Choroid plexus epithelial cell (primary cell): ENCODE measurements at regions not wholly inside any gene's neighbourhood (a gene's known extent, or its start where the extent isn't known, plus 50 kb on each side); places are given as distances from the start of the nearest gene placed in this dataset.

ENCODE experiments used
- DNase-seq: peaks from one replicate; pipeline ENCODE4 v3.0.0-alpha.2; 2010; ENCODE audit warnings: low read depth
- H3K4me3 ChIP-seq: 2 replicates; pipeline ENCODE4 v1.5.1; 2011; ENCODE audit warnings: low read depth, mild to moderate bottlenecking, control low read depth, low read length, moderate library complexity
- TF ChIP-seq, protein P1 (sequence below): conservative IDR thresholded peaks from 2 replicates; pipeline ENCODE4 v1.5.1; 2011; ENCODE audit warnings: low read depth, mild to moderate bottlenecking, control low read depth, inconsistent platforms, low read length, moderate library complexity

- H3K4me3 ChIP-seq: no peak overlapping the region
- TF ChIP-seq, protein P1, sequence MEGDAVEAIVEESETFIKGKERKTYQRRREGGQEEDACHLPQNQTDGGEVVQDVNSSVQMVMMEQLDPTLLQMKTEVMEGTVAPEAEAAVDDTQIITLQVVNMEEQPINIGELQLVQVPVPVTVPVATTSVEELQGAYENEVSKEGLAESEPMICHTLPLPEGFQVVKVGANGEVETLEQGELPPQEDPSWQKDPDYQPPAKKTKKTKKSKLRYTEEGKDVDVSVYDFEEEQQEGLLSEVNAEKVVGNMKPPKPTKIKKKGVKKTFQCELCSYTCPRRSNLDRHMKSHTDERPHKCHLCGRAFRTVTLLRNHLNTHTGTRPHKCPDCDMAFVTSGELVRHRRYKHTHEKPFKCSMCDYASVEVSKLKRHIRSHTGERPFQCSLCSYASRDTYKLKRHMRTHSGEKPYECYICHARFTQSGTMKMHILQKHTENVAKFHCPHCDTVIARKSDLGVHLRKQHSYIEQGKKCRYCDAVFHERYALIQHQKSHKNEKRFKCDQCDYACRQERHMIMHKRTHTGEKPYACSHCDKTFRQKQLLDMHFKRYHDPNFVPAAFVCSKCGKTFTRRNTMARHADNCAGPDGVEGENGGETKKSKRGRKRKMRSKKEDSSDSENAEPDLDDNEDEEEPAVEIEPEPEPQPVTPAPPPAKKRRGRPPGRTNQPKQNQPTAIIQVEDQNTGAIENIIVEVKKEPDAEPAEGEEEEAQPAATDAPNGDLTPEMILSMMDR: no peak
- no peak for DNase-seq
Observed at GRCh38 chr9:126223798-126224531, 102.7 kb upstream of the MVB12B start.

- no peak for DNase-seq
Observed at GRCh38 chr9:126225611-126226609, 100.7 kb upstream of the MVB12B start.

GRCh38 chr9:126226991-126227936 is 99.4 kb upstream of the MVB12B start:
- TF ChIP-seq, protein P1: no peak
- no peak overlapping the region for H3K4me3 ChIP-seq
- no peak for DNase-seq

More at GRCh38 chr9:126225611-126226609, 100.7 kb upstream of the MVB12B start:
- H3K4me3 ChIP-seq: no peak overlapping the region
- TF ChIP-seq, protein P1: no peak

- TF ChIP-seq, protein P1: no peak
- DNase-seq: no peak
- no peak overlapping the region for H3K4me3 ChIP-seq
Observed at GRCh38 chr9:126228111-126228780, 98.4 kb upstream of the MVB12B start.

DNA sequence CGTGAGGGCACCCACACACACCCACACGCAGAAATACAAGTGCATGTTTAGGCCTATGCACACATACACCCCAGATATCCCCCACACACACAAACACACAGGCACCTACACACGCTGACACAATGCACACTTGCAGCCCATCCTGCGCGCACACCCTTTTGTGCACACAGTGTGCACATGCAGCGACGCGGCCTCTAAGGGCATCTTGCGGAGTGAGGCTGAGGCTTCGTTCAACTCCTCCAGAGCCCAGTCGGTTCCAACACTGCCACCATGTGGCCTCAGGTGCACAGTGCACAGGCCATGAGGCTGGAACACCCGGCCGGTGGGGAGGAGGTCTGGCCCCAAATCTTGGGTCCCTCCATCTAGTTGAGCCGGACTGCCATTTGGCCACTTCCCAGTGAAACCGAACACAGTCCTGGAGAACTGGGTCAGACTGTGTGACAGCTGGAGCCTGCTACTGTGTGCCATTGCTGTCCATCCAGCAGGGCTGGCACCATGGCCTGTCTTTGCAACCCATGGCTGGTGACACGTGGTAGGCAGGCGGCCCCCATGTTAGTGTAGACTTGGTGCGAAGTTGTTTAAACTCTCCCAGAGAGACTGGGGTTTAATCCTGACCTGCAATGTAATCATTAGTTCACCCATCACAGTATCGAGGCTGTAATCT is 97.7 kb upstream of the MVB12B start:
- peak; percentile 79 for DNase-seq
- H3K4me3 ChIP-seq: no peak overlapping the region
- TF ChIP-seq, protein P1: peak; percentile 98
